CD4-positive, alpha-beta T cell (primary cell): ENCODE measurements at regions not wholly inside any gene's neighbourhood (a gene's known extent, or its start where the extent isn't known, plus 50 kb on each side); places are given as distances from the start of the nearest gene placed in this dataset.

Experiments used
- ATAC-seq: fragments of 200-7000 bp; cut with Tn5 transposase; one replicate; pipeline ENCODE4 v1.10.0; 2022; ENCODE audit warnings: mild to moderate bottlenecking; ENCODE audit not compliant: poor library complexity
- CTCF ChIA-PET: fragments of 350-600 bp; sonication (Branson Sonifier 250); formaldehyde crosslinking; loops from one replicate; lab custom pipeline; 2021; ENCODE audit warnings: antibody characterized with exemption, inconsistent platforms; lab: Charles Lee
- POLR2A ChIA-PET: fragments of 350-600 bp; sonication (Branson Sonifier 250); formaldehyde crosslinking; loops from one replicate; lab custom pipeline; 2021; ENCODE audit warnings: antibody characterized with exemption, inconsistent platforms; lab: Charles Lee
- DNase-seq, 14 experiments: peaks; one replicate each; pipeline ENCODE4 v3.0.0-alpha.2; 2013 to 2020; ENCODE audit warnings: mixed read lengths in 2 of 14
- H3K27ac ChIP-seq, 2 donors: one replicate each; pipeline versions ENCODE4 v1.5.1 to v1.7.0; 2013; ENCODE audit warnings: low read length in 2 of 2, low read depth in 1 of 2, mild to moderate bottlenecking in 1 of 2
- H3K27me3 ChIP-seq, 2 experiments: 1 replicate in 1 of 2; 2 replicates in 1 of 2; pipeline versions ENCODE4 v1.6.1 to v1.7.0; 2013; ENCODE audit warnings: low read length in 2 of 2, control low read depth in 1 of 2, mild to moderate bottlenecking in 1 of 2, moderate library complexity in 1 of 2; ENCODE audit not compliant: insufficient read depth in 2 of 2, control insufficient read depth in 1 of 2
- H3K36me3 ChIP-seq: one replicate; pipeline ENCODE4 v1.6.1; 2013; ENCODE audit warnings: low read length, control low read depth; ENCODE audit not compliant: insufficient read depth
- H3K4me1 ChIP-seq: one replicate; pipeline ENCODE4 v1.6.1; 2013; ENCODE audit warnings: low read length, control low read depth; ENCODE audit not compliant: insufficient read depth
- H3K4me3 ChIP-seq: one replicate; pipeline ENCODE4 v1.5.1; 2013; ENCODE audit warnings: mild to moderate bottlenecking, low read length, moderate library complexity
- H3K9me3 ChIP-seq, 2 experiments: 1 replicate in 1 of 2; 2 replicates in 1 of 2; pipeline versions ENCODE4 v1.6.1 to v1.7.0; 2013; ENCODE audit warnings: low read length in 2 of 2, mild to moderate bottlenecking in 2 of 2, control low read depth in 1 of 2, moderate library complexity in 1 of 2; ENCODE audit not compliant: control insufficient read depth in 1 of 2, insufficient read depth in 1 of 2
- H3K27ac Mint-ChIP-seq: one replicate; pipeline ENCODE4 v1.8.0; 2020; ENCODE audit warnings: mixed read lengths
- H3K27me3 Mint-ChIP-seq: one replicate; pipeline ENCODE4 v1.8.0; 2021; ENCODE audit warnings: mixed read lengths
- H3K36me3 Mint-ChIP-seq: one replicate; pipeline ENCODE4 v1.8.0; 2021; ENCODE audit warnings: low read depth, mixed read lengths
- H3K4me1 Mint-ChIP-seq: one replicate; pipeline ENCODE4 v1.8.0; 2021; ENCODE audit warnings: low read depth, mixed read lengths
- H3K4me3 Mint-ChIP-seq: one replicate; pipeline ENCODE4 v1.8.0; 2020; ENCODE audit warnings: mild to moderate bottlenecking, mixed read lengths
- H3K9me3 Mint-ChIP-seq: one replicate; pipeline ENCODE4 v1.8.0; 2020; ENCODE audit warnings: mixed read lengths
- intact Hi-C, 2 experiments: fragments of 100-400 bp; cut with DNase I in 1 of 2; cut with micrococcal nuclease in 1 of 2; formaldehyde crosslinking; loops; one replicate each; pipeline versions ENCODE4 v1.15.1 to v1.9.0; 2023 to 2025; cut with DNase I, micrococcal nuclease
- TF ChIP-seq, protein P1 (sequence below): fragments of 200-600 bp; IDR thresholded peaks from one replicate; pipeline ENCODE4 v1.8.0; 2022; ENCODE audit warnings: antibody characterized with exemption, mild to moderate bottlenecking

DNA sequence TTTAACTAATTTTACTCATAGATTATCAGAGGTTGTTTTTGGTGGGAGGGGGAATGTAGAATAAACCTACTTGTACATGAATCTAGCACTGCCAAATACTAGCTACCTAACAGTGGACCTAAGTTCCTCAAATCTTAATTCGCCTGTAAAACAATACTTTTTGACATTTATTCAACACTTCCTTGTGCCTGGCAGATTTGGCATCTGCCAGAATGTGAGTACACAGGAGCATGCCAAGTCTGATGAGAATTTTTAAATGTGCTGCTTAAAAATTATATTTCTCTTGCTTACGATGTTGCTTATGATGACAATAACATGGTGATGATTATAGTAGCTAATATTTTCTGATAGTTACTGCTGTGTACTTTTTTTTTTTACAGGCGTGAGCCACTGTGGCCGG lies 240.2 kb upstream of the STARD13 start:
- CTCF ChIA-PET: interaction anchor here (0.7 to 1.3 kb wide), 2 partner anchors 14 to 17 kb away, joined by 3 to 4 read pairs; no protein-coding TSS in a partner anchor
- ATAC-seq: no peak

DNA sequence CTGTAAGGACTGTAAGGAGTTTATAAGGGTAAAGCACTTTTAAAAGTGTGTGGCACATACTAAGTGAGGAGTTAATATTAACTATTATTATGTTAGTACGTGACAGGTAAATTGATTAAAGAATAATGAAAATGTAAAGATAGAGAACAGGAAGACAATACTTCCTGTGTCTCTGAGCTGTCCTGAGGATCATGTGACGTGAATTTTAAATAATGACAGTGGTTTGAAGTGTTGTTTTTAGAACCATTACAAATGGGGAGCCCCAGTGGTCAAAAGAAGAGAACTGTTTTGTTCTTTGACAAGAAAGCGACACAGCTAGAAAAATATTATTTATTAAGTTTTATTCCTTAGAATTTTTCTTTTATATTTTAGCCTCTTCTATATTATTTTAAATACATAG lies 241.2 kb upstream of the STARD13 start:
- Histone ChIP-seq H3K4me3 (no peak overlapping the region), H3K36me3 (no peaks in the 10 kb centered on the region), H3K27me3 (no peaks in the 10 kb centered on the region), H3K27ac (no peak overlapping the region), H3K9me3 (no peaks in the 10 kb centered on the region), H3K4me1 (no peaks in the 10 kb centered on the region)
- DNase-seq (peak in 1 of 14 experiments; percentile 23), ATAC-seq (no peak)
- Mint-ChIP-seq H3K27ac (no peak overlapping the region), H3K9me3 (no peaks in the 10 kb centered on the region), H3K36me3 (no peaks in the 10 kb centered on the region), H3K27me3 (peaks cover 16% of the 10 kb centered on the region), H3K4me3 (peak overlapping the region; percentile 39), H3K4me1 (peaks cover 11% of the 10 kb centered on the region)
- ChIA-PET POLR2A (interaction anchor here (1.1 to 1.2 kb wide), 2 partner anchors 10 to 16 kb away, joined by 3 to 4 read pairs; no protein-coding TSS in a partner anchor), CTCF (no interaction called here)
- intact Hi-C loops: no loop called here
- TF ChIP-seq, protein P1, sequence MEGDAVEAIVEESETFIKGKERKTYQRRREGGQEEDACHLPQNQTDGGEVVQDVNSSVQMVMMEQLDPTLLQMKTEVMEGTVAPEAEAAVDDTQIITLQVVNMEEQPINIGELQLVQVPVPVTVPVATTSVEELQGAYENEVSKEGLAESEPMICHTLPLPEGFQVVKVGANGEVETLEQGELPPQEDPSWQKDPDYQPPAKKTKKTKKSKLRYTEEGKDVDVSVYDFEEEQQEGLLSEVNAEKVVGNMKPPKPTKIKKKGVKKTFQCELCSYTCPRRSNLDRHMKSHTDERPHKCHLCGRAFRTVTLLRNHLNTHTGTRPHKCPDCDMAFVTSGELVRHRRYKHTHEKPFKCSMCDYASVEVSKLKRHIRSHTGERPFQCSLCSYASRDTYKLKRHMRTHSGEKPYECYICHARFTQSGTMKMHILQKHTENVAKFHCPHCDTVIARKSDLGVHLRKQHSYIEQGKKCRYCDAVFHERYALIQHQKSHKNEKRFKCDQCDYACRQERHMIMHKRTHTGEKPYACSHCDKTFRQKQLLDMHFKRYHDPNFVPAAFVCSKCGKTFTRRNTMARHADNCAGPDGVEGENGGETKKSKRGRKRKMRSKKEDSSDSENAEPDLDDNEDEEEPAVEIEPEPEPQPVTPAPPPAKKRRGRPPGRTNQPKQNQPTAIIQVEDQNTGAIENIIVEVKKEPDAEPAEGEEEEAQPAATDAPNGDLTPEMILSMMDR: no peak

More for the DNA sequence above, 240.2 kb upstream of the STARD13 start:
- Histone ChIP-seq H3K36me3 (no peaks in the 10 kb centered on the region), H3K4me1 (no peaks in the 10 kb centered on the region), H3K27ac (no peak overlapping the region), H3K27me3 (no peaks in the 10 kb centered on the region), H3K4me3 (no peak overlapping the region), H3K9me3 (no peaks in the 10 kb centered on the region)
- H3K4me3 Mint-ChIP-seq: no peak overlapping the region
- H3K36me3 Mint-ChIP-seq: no peaks in the 10 kb centered on the region
- DNase-seq: no peak
- H3K9me3 Mint-ChIP-seq: no peaks in the 10 kb centered on the region
- H3K27ac Mint-ChIP-seq: no peak overlapping the region
- intact Hi-C loops: no loop called here
- H3K27me3 Mint-ChIP-seq: peaks cover 16% of the 10 kb centered on the region
- TF ChIP-seq, protein P1: no peak
- POLR2A ChIA-PET: interaction anchor here (1.1 to 1.2 kb wide), 2 partner anchors 11 to 17 kb away, joined by 3 to 4 read pairs; no protein-coding TSS in a partner anchor
- H3K4me1 Mint-ChIP-seq: peaks cover 11% of the 10 kb centered on the region

DNA sequence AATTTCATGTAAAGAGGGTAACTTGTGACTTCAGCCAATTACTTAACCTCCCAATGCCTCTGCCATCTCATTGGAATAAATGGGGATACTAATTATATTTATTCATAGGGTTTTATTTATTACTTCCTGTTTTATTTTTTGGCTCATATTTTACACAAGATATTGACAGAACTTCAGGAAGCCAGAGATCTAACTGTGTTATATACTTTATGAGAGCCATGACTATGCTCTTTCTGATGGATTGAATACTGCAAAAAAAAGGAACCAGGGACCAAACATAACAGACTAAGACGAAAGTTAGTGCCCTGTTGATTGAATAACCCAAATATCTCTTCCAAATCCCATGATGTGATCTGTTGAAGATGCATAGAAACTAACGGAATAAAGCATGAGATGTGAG lies 243.3 kb upstream of the STARD13 start:
- H3K4me1 ChIP-seq: no peaks in the 10 kb centered on the region
- H3K4me1 Mint-ChIP-seq: peaks cover 11% of the 10 kb centered on the region
- no peak for ATAC-seq

More for the DNA sequence above, 243.3 kb upstream of the STARD13 start:
- ChIA-PET POLR2A (no interaction called here), CTCF (interaction anchor here (1.0 kb wide), 1 partner anchor 11 kb away, joined by 3 read pairs; no protein-coding TSS in a partner anchor)
- H3K9me3 ChIP-seq: no peaks in the 10 kb centered on the region
- H3K27me3 ChIP-seq: no peaks in the 10 kb centered on the region
- no peak overlapping the region for H3K4me3 ChIP-seq
- Mint-ChIP-seq H3K27me3 (peaks cover 16% of the 10 kb centered on the region), H3K9me3 (no peaks in the 10 kb centered on the region), H3K4me3 (no peak overlapping the region), H3K36me3 (no peaks in the 10 kb centered on the region), H3K27ac (no peak overlapping the region)
- DNase-seq: no peak
- TF ChIP-seq, protein P1: no peak
- H3K36me3 ChIP-seq: no peaks in the 10 kb centered on the region
- no peak overlapping the region for H3K27ac ChIP-seq
- intact Hi-C loops: no loop called here
